ENCODE measurements at regions not wholly inside any gene's neighbourhood (a gene's known extent, or its start where the extent isn't known, plus 50 kb on each side); places are given as distances from the start of the nearest gene placed in this dataset.

DNA sequence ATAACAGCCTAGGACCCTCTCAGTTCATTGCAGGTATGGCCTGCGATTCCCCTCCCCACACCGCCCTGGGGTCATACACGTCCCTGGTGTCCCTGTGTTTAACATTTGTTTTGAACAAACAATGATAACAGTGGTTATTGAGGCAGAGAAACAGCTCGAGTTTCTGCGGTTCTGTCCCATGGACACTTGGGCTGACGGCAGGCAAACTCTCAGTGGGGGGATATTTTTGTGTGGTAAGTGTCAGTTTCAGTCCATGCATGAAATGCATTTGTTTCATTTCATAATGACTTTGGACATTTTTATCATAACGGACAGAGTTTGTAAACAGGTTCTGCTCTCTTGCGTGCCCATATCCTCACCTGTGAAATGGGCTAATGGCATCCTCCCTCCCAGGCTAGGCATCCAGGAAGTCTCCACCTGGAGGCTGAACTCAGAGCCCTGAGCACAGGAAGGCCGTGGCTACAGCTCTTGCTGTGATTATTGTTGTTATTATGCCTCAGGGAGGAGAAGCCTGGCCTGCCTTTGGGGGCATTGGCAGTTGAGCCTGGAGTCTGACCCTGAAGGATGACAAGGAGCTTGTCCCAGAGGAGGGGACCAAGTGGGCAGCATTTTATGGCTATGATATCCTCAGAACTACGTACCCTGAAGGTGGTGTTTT, 190.9 kb downstream of the GADD45G start:
- DNase-seq (no peak), ATAC-seq (no peak)
- Histone ChIP-seq H3K27ac (no peak overlapping the region), H3K36me3 (no peaks in the 10 kb centered on the region), H3K9me3 (no peaks in the 10 kb centered on the region), H3K4me1 (no peaks in the 10 kb centered on the region), H3K27me3 (no peaks in the 10 kb centered on the region), H3K4me3 (no peak overlapping the region)
- intact Hi-C loops (cut with DNase I), result no loop called here
- TF ChIP-seq, protein P1, sequence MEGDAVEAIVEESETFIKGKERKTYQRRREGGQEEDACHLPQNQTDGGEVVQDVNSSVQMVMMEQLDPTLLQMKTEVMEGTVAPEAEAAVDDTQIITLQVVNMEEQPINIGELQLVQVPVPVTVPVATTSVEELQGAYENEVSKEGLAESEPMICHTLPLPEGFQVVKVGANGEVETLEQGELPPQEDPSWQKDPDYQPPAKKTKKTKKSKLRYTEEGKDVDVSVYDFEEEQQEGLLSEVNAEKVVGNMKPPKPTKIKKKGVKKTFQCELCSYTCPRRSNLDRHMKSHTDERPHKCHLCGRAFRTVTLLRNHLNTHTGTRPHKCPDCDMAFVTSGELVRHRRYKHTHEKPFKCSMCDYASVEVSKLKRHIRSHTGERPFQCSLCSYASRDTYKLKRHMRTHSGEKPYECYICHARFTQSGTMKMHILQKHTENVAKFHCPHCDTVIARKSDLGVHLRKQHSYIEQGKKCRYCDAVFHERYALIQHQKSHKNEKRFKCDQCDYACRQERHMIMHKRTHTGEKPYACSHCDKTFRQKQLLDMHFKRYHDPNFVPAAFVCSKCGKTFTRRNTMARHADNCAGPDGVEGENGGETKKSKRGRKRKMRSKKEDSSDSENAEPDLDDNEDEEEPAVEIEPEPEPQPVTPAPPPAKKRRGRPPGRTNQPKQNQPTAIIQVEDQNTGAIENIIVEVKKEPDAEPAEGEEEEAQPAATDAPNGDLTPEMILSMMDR (IDR thresholded peaks at IDR 0.05), result no peak

DNA sequence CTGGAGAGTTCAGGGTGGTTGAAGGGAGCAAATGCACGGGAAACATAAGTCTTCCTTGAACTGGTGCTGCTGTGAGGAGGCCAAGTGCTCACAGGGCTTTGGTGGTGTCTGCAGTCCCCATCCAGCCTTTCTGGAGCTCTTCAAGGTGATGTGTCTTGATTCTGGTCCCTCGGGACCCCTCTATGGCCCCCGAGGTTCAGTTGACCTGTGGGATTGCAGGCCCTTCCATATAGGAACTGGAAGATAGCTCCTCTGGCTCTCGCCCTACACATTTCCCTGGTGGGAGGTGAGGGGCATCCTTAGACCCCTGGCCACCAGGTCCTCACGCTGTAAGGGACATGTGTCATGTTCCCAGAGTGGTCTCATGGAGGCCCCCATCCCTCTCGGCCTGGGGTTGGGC, 191.8 kb downstream of the GADD45G start:
- Histone ChIP-seq H3K4me1 (no peaks in the 10 kb centered on the region), H3K27ac (no peak overlapping the region), H3K4me3 (no peak overlapping the region), H3K36me3 (no peaks in the 10 kb centered on the region), H3K9me3 (no peaks in the 10 kb centered on the region), H3K27me3 (no peaks in the 10 kb centered on the region)
- TF ChIP-seq, protein P1 (IDR thresholded peaks at IDR 0.05), result no peak
- intact Hi-C loops (cut with DNase I), result no loop called here
- ATAC-seq, result no peak
- no peak for DNase-seq

DNA sequence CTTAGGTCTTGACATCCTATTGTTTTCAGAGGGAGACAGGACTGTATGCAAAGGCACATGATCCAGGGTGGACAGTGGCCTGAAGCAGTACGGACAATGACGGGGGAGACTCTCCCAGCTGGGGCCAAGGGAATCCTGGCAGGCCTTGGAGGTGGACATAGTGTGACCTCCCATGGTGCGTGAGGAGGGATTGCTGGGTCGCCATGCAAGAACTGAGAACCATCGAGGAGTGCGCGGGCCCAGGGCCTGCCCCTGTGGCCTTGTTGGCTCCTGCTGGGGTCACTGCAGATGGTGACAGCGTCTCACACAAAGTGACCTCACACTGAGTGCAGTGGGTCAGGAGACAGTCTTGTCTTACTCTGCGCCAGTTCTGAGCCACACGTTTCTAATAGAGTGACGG, 192.4 kb downstream of the GADD45G start:
- H3K27ac ChIP-seq, result no peak overlapping the region
- H3K4me3 ChIP-seq, result no peak overlapping the region
- TF ChIP-seq, protein P1 (IDR thresholded peaks at IDR 0.05), result no peak
- H3K27me3 ChIP-seq, result no peaks in the 10 kb centered on the region
- intact Hi-C loops (cut with DNase I), result no loop called here
- H3K4me1 ChIP-seq, result no peaks in the 10 kb centered on the region
- ATAC-seq, result no peak
- H3K36me3 ChIP-seq, result no peaks in the 10 kb centered on the region
- no peak for DNase-seq
- H3K9me3 ChIP-seq, result no peaks in the 10 kb centered on the region

DNA sequence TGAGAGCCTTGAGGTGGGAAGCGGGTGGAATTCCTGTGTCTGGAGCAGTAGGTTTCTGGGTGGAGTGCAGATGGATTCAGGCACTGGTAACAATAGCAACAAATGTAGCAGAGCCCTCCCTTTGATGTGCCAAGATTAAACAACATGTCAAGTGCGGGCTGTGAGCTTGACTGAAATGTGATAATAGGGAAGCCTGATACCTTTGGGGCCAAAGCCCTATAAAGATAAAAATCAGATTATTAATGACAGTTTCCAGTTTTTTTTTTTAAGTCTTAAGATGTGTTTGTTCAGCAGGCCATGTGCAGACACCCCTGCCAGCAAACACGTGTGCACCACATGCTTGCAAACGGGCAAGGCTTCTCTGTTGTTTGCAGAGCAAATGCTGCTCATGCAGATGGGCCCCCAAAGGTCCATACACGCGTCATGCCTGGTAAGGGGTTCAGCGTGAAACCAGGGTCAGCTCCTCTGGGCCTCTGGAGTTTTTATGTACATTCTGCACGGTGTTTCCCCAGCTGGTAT, 193.2 kb downstream of the GADD45G start:
- DNase-seq (no peak), ATAC-seq (no peak)
- Histone ChIP-seq H3K4me3 (no peak overlapping the region), H3K27me3 (no peaks in the 10 kb centered on the region), H3K36me3 (no peaks in the 10 kb centered on the region), H3K4me1 (no peaks in the 10 kb centered on the region), H3K9me3 (no peaks in the 10 kb centered on the region), H3K27ac (no peak overlapping the region)
- TF ChIP-seq, protein P1 (IDR thresholded peaks at IDR 0.05), result no peak
- intact Hi-C loops (cut with DNase I), result no loop called here

DNA sequence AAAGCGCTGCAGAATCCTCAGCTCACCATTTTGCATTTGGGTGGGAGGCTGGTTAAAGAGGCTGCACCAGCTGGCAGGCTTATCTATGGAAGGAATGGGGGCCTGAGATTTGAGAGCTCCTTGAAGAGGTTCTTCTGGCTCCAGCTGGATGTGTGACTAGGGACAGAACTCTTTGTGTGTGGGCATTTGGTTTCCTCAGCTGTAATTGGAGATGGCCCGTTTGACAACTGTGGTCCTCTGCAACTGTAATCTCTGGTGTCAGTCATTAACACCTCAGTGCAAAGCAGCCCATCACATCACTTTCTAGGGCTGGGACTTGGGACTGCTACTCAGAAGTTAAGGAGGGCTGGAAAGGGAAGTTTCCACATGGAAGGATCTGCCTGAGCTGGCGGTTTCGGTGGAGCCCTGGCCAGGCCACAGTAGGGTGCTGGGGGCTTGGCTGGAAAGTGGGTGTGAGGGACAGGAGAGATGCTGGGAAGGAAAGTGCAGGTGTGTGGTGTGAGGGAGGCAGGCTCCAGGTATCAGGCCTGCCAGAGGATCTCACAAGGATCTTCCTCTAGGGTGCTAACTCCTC, 193.8 kb downstream of the GADD45G start:
- H3K27ac ChIP-seq, result no peak overlapping the region
- H3K4me1 ChIP-seq, result no peaks in the 10 kb centered on the region
- intact Hi-C loops (cut with DNase I), result no loop called here
- no peak overlapping the region for H3K4me3 ChIP-seq
- ATAC-seq (no peak), DNase-seq (no peak)
- TF ChIP-seq, protein P1 (IDR thresholded peaks at IDR 0.05), result no peak
- H3K36me3 ChIP-seq, result no peaks in the 10 kb centered on the region
- H3K9me3 ChIP-seq, result no peaks in the 10 kb centered on the region
- no peaks in the 10 kb centered on the region for H3K27me3 ChIP-seq
